Stomach (tissue), 4 donors: ENCODE measurements at regions not wholly inside any gene's neighbourhood (a gene's known extent, or its start where the extent isn't known, plus 50 kb on each side); places are given as distances from the start of the nearest gene placed in this dataset.

Source experiments
- CTCF ChIP-seq, 7 experiments: fragments of 450-650 bp in 4 of 7; fragments of 200-600 bp in 3 of 7; sonication (generic) in 3 of 7; IDR thresholded peaks; one replicate each; pipeline ENCODE4 v1.5.1; 2016 to 2019; ENCODE audit warnings: antibody characterized with exemption in 7 of 7, control low read depth in 2 of 7, mild to moderate bottlenecking in 1 of 7
- EP300 ChIP-seq: sonication (generic); formaldehyde crosslinking; IDR thresholded peaks from one replicate; pipeline ENCODE4 v1.6.1; 2017; ENCODE audit warnings: antibody characterized with exemption
- POLR2A ChIP-seq, 4 donors: fragments of 450-650 bp; IDR thresholded peaks; one replicate each; pipeline ENCODE4 v1.6.1; 2016; ENCODE audit warnings: antibody characterized with exemption in 4 of 4, control low read depth in 2 of 4, mild to moderate bottlenecking in 1 of 4, moderate library complexity in 1 of 4
- POLR2AphosphoS5 ChIP-seq, 3 donors: sonication (generic); formaldehyde crosslinking; IDR thresholded peaks; one replicate each; pipeline ENCODE4 v1.6.1; 2016; ENCODE audit warnings: antibody characterized with exemption in 3 of 3

- TF ChIP-seq POLR2A (IDR thresholded peaks at IDR 0.05) = no peak
- TF ChIP-seq CTCF (IDR thresholded peaks at IDR 0.05) = no peak
- no peak for TF ChIP-seq EP300
- no peak for TF ChIP-seq POLR2AphosphoS5 (IDR thresholded peaks at IDR 0.05)
Observed at GRCh38 chr1:30001732-30002039, 721.7 kb downstream of the MATN1 start.
